H1 (cell line): ENCODE measurements at regions not wholly inside any gene's neighbourhood (a gene's known extent, or its start where the extent isn't known, plus 50 kb on each side); places are given as distances from the start of the nearest gene placed in this dataset.

Source experiments
- CHD2 ChIP-seq: IDR thresholded peaks from 2 replicates; pipeline ENCODE4 v1.6.1; 2012; ENCODE audit warnings: low read length, improper control_type of control experiment
- CTBP2 ChIP-seq: IDR thresholded peaks from 2 replicates; pipeline ENCODE4 v1.7.0; 2011; ENCODE audit warnings: borderline replicate concordance, mild to moderate bottlenecking, moderate library complexity, mixed read lengths, low read length; ENCODE audit not compliant: insufficient read depth, insufficient read length
- EGR1 ChIP-seq: IDR thresholded peaks from 2 replicates; pipeline ENCODE4 v1.6.1; 2011; ENCODE audit warnings: low read depth, low read length, borderline replicate concordance
- HDAC2 ChIP-seq, 2 experiments: fragments of 300-600 bp in 1 of 2; sonication (generic) in 1 of 2; IDR thresholded peaks; 2 replicates each; pipeline ENCODE4 v1.6.1; 2011 to 2012; ENCODE audit warnings: low read depth in 2 of 2, low read length in 2 of 2, mild to moderate bottlenecking in 2 of 2, moderate library complexity in 2 of 2, borderline replicate concordance in 1 of 2, inconsistent platforms in 1 of 2
- SP4 ChIP-seq: IDR thresholded peaks from 2 replicates; pipeline ENCODE4 v1.6.1; 2012; ENCODE audit warnings: low read length, inconsistent platforms

GRCh38 chr2:220962556-220962955, 609.5 kb downstream of the EPHA4 start (continued):
- TF ChIP-seq CTBP2 (no peak), EGR1 (no peak), SP4 (no peak), HDAC2 (IDR thresholded peaks at IDR 0.05; ENCODE audit: borderline replicate concordance in 1 of 2, low read depth in 2 of 2, low read length in 2 of 2) (no peak), CHD2 (no peak)
